D721Med (cell line): ENCODE measurements at regions not wholly inside any gene's neighbourhood (a gene's known extent, or its start where the extent isn't known, plus 50 kb on each side); places are given as distances from the start of the nearest gene placed in this dataset.

Source experiments
- DNase-seq: peaks from one replicate; pipeline ENCODE4 v3.0.0; 2011; ENCODE audit warnings: low spot score; ENCODE audit not compliant: insufficient read length
- FAIRE-seq: peaks from 2 replicates; lab custom pipeline; 2011; peaks lifted over from hg19 to GRCh38; lab: Jason Lieb, UNC
- CTCF ChIP-seq: IDR thresholded peaks from 2 replicates; pipeline ENCODE4 v1.5.1; 2012; ENCODE audit warnings: mild to moderate bottlenecking, control low read depth; ENCODE audit not compliant: insufficient read depth; ENCODE audit errors: missing control alignments

- no peak for DNase-seq
- TF ChIP-seq CTCF: no peak
- no peak for FAIRE-seq
Observed at GRCh38 chr14:58812050-58812910, 174.5 kb downstream of the DACT1 start.

- DNase-seq (peak; percentile 33), FAIRE-seq (peak; percentile 92)
- TF ChIP-seq CTCF: no peak
Observed at GRCh38 chr14:58813745-58814144, 176.0 kb downstream of the DACT1 start.

- FAIRE-seq: no peak
- no peak for TF ChIP-seq CTCF
- no peak for DNase-seq
Observed at GRCh38 chr14:58814466-58814865, 176.7 kb downstream of the DACT1 start.

GRCh38 chr14:58815161-58815701, 177.5 kb downstream of the DACT1 start:
- TF ChIP-seq CTCF: no peak
- FAIRE-seq (no peak), DNase-seq (no peak)

GRCh38 chr14:58815794-58816193, 178.0 kb downstream of the DACT1 start:
- no peak for TF ChIP-seq CTCF
- DNase-seq: no peak
- no peak for FAIRE-seq

- no peak for DNase-seq
- no peak for FAIRE-seq
- TF ChIP-seq CTCF: no peak
Observed at GRCh38 chr14:58816416-58817115, 178.8 kb downstream of the DACT1 start.
